Liver (tissue), 3 donors: ENCODE measurements at regions not wholly inside any gene's neighbourhood (a gene's known extent, or its start where the extent isn't known, plus 50 kb on each side); places are given as distances from the start of the nearest gene placed in this dataset.

ENCODE experiments used
- CTCF ChIP-seq: fragments of 150-350 bp; IDR thresholded peaks from 2 replicates; pipeline ENCODE4 v1.5.1; 2017; ENCODE audit warnings: improper control_type of control experiment, low read depth, low read length; ENCODE audit not compliant: missing input control
- NR2F2 ChIP-seq: IDR thresholded peaks from 2 replicates; pipeline ENCODE4 v1.6.1; 2016; ENCODE audit warnings: antibody characterized with exemption
- donor health status: healthy.
- donor health status: healthy.

GRCh38 chr12:76962099-76962498 is 83.3 kb upstream of the CSRP2 start:
- TF ChIP-seq CTCF = no peak
- TF ChIP-seq NR2F2 = no peak
